Erythroblast (primary cell): ENCODE measurements at regions not wholly inside any gene's neighbourhood (a gene's known extent, or its start where the extent isn't known, plus 50 kb on each side); places are given as distances from the start of the nearest gene placed in this dataset.

Experiments used
- GATA1 ChIP-seq: IDR thresholded peaks from 2 replicates; pipeline ENCODE4 v1.6.1; 2011; ENCODE audit warnings: low read depth, mild to moderate bottlenecking, control low read depth, low read length, moderate library complexity
- POLR2A ChIP-seq: IDR thresholded peaks from 2 replicates; pipeline ENCODE4 v1.6.1; 2011; ENCODE audit warnings: mild to moderate bottlenecking, low read length

DNA sequence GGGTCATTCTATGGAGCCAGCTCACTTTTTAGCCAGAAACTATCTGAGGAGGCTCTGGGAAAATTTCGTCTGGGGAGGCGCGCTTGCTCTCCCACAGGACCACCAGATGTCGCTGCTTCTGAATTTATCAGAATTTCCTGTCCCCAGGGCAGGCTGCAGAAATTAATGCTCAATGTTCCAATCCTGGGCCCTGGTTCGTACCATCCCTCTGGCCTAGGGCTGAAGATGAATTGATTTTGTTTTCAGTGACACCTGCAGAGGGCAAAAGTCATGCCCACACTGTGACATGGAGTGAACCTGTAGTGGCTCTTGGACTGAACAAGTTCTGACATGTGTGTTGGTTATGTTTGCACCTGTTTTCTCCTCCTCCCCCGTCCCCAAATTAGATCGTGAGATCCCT is 482.6 kb downstream of the NPIPA7 start:
- TF ChIP-seq POLR2A: no peak
- TF ChIP-seq GATA1: no peak
